ENCODE measurements at regions not wholly inside any gene's neighbourhood (a gene's known extent, or its start where the extent isn't known, plus 50 kb on each side); places are given as distances from the start of the nearest gene placed in this dataset.

DNA sequence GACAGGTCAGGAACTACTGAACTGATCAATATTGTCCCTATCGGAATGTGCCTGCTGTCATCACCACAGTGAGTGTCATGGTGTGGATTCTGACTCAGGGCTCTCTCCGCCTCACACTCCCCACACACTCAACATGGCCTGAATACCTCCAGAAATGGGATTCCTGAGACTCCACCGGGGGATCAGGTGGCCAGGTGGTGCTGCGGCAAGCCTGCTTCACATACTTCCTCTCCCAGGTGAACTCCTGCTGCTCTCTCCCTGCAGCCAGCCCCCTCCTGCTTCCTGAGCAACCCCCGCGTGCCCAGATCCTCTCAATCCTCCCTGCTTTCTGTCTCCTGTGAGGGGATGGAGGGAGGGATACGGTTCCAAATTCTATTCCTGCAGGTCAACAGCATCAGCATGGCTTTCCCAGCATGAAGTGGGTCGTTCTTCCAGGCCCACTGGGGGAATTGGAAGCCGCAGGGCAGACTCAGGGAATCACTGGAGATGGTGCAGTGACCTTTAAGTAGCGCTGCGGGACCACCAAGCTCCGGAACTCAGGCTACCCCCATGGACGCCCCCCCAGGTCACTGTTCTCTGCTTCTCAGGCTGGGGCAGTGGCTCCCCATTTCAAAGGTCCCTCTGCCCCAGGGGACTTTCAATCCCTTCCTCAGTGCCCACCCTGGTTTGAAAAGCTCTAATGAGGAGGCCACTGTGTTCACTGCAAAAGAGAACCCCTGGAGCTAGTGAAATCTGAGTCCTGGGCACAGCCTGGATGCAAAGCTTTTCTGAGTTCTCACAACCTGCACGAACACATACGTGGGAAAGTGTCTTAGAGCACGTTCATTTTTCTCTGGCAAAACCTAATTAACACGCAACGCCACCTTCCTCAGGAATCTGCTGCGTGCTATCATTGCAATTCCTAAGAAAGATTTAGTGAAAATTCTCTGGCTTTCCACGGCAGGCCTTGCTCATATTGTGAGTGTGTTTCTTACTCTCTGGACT is 168.4 kb downstream of the ZFP36L2 start:
- H3K27me3 ChIP-seq (replicated peaks in 1 of 2; ENCODE audit: control insufficient read depth in 2 of 2, extremely low read depth in 1 of 2, insufficient read depth in 2 of 2, low read length in 1 of 2), result peaks cover 0 to 11% of the 10 kb centered on the region in 2 experiments
- peak overlapping the region in 1 of 3 donors; percentile 60 for H3K4me3 Mint-ChIP-seq
- H3K4me1 Mint-ChIP-seq, result peaks cover 34 to 43% (median 38%) of the 10 kb centered on the region in 3 donors
- H3K9me3 Mint-ChIP-seq, result no peaks in the 10 kb centered on the region
- no peaks in the 10 kb centered on the region for H3K36me3 ChIP-seq (ENCODE audit: control insufficient read depth in 2 of 2, extremely low read depth in 1 of 2, insufficient read depth in 1 of 2, low read length in 1 of 2)
- peaks cover 0 to 1% of the 10 kb centered on the region in 2 donors for H3K27me3 Mint-ChIP-seq
- DNase-seq (no peak), ATAC-seq (replicated peaks in 1 of 4) (no peak)
- H3K27ac ChIP-seq (ENCODE audit: low read length), result no peak overlapping the region
- peaks cover 17 to 33% of the 10 kb centered on the region in 2 experiments for H3K4me1 ChIP-seq (ENCODE audit: control insufficient read depth in 1 of 2, extremely low read depth in 1 of 2, insufficient read depth in 2 of 2, low read length in 2 of 2)
- H3K36me3 Mint-ChIP-seq, result no peaks in the 10 kb centered on the region
- no peaks in the 10 kb centered on the region for H3K9me3 ChIP-seq
- ChIA-PET CTCF (no interaction called here), POLR2A (no interaction called here)
- WGBS (ENCODE audit: insufficient coverage), result 98% methylated on average over 14 of the region's 20 CpGs
- H3K27ac Mint-ChIP-seq, result peak overlapping the region; percentile 58 to 61
- no peak overlapping the region for H3K4me3 ChIP-seq (ENCODE audit: control insufficient read depth in 1 of 2, extremely low read depth in 1 of 2, low read length in 1 of 2)

DNA sequence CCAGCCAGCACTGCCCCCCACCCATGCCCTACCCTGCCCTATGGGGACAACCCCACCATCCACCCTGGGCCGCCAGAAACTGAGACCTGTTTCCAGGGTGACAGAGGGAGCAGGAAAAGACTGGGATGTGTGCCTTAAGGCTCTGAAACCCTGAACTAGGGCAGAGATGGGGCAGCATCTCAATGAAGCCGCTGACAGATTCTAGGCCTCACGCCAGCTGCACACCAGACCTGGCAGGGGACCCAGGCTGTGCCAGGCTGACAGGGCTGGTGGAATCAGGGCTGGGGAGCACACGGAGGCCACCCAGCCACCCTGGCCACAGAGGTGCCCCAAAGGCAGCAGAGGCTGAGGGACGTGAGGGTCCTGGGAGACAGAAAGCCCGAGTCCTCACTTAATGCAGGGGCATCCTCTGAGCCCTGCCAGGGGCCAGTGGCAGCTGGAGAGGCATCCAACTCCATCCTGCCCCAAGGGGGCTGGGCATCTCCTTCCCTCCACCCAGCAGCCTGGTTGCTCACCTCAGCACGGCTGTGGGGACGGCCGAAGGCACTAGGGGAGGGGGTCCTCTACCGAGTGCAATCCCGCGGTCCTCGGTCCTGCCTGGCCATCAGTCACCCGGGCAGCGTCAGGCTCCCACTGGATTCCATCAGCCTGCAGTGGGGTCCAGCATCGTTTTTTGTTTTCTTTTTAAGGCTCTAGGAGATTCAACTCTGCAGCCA is 169.2 kb downstream of the ZFP36L2 start:
- POLR2A ChIA-PET, result no interaction called here
- Mint-ChIP-seq H3K9me3 (no peaks in the 10 kb centered on the region), H3K27me3 (peaks cover 0 to 1% of the 10 kb centered on the region in 2 donors), H3K36me3 (no peaks in the 10 kb centered on the region), H3K4me1 (peaks cover 37 to 45% (median 42%) of the 10 kb centered on the region in 3 donors), H3K27ac (no peak overlapping the region), H3K4me3 (no peak overlapping the region)
- H3K4me3 ChIP-seq (ENCODE audit: control insufficient read depth in 1 of 2, extremely low read depth in 1 of 2, low read length in 1 of 2), result no peak overlapping the region
- no peak for ATAC-seq (replicated peaks in 1 of 4)
- 95% methylated on average over 14 of the region's 16 CpGs for WGBS (ENCODE audit: insufficient coverage)
- H3K36me3 ChIP-seq (ENCODE audit: control insufficient read depth in 2 of 2, extremely low read depth in 1 of 2, insufficient read depth in 1 of 2, low read length in 1 of 2), result no peaks in the 10 kb centered on the region
- H3K27ac ChIP-seq (ENCODE audit: low read length), result no peak overlapping the region
- peaks cover 17 to 33% of the 10 kb centered on the region in 2 experiments for H3K4me1 ChIP-seq (ENCODE audit: control insufficient read depth in 1 of 2, extremely low read depth in 1 of 2, insufficient read depth in 2 of 2, low read length in 2 of 2)
- CTCF ChIA-PET, result no interaction called here
- DNase-seq, result no peak
- H3K27me3 ChIP-seq (replicated peaks in 1 of 2; ENCODE audit: control insufficient read depth in 2 of 2, extremely low read depth in 1 of 2, insufficient read depth in 2 of 2, low read length in 1 of 2), result peaks cover 0 to 11% of the 10 kb centered on the region in 2 experiments
- H3K9me3 ChIP-seq, result no peaks in the 10 kb centered on the region

DNA sequence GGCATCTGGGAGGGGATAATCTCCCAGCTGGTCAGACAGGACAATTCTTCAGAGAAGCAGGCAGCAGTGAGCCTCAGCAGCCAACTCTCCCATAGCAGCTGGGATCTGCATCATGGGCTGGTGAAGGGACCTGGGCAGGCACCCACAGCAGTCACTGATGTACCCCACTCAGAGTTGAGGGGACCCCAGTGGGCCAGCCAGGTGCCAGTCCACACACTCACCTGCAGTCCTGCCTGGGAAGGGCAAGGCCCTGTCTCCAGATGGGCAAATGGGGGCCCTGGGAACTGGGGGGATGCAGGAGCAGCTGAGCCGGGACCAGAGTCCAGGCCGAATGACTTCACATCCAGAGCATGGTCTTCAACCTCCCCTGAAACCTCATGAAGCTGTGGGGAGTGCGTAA is 170.4 kb downstream of the ZFP36L2 start:
- DNase-seq (no peak), ATAC-seq (replicated peaks in 1 of 4) (no peak)
- Histone ChIP-seq H3K36me3 (ENCODE audit: control insufficient read depth in 2 of 2, extremely low read depth in 1 of 2, insufficient read depth in 1 of 2, low read length in 1 of 2) (no peaks in the 10 kb centered on the region), H3K4me1 (ENCODE audit: control insufficient read depth in 1 of 2, extremely low read depth in 1 of 2, insufficient read depth in 2 of 2, low read length in 2 of 2) (peaks cover 17 to 41% of the 10 kb centered on the region in 2 experiments), H3K4me3 (ENCODE audit: control insufficient read depth in 1 of 2, extremely low read depth in 1 of 2, low read length in 1 of 2) (no peak overlapping the region), H3K27ac (ENCODE audit: low read length) (no peak overlapping the region), H3K9me3 (no peaks in the 10 kb centered on the region), H3K27me3 (replicated peaks in 1 of 2; ENCODE audit: control insufficient read depth in 2 of 2, extremely low read depth in 1 of 2, insufficient read depth in 2 of 2, low read length in 1 of 2) (peaks cover 0 to 11% of the 10 kb centered on the region in 2 experiments)
- ChIA-PET CTCF (no interaction called here), POLR2A (no interaction called here)
- no peaks in the 10 kb centered on the region for H3K9me3 Mint-ChIP-seq
- no CpG with 5 or more reads among the region's 3 CpGs for WGBS (ENCODE audit: insufficient coverage)
- peaks cover 42 to 47% (median 43%) of the 10 kb centered on the region in 3 donors for H3K4me1 Mint-ChIP-seq
- H3K27ac Mint-ChIP-seq, result no peak overlapping the region
- peaks cover 0 to 1% of the 10 kb centered on the region in 2 donors for H3K27me3 Mint-ChIP-seq
- H3K36me3 Mint-ChIP-seq, result no peaks in the 10 kb centered on the region
- no peak overlapping the region for H3K4me3 Mint-ChIP-seq

DNA sequence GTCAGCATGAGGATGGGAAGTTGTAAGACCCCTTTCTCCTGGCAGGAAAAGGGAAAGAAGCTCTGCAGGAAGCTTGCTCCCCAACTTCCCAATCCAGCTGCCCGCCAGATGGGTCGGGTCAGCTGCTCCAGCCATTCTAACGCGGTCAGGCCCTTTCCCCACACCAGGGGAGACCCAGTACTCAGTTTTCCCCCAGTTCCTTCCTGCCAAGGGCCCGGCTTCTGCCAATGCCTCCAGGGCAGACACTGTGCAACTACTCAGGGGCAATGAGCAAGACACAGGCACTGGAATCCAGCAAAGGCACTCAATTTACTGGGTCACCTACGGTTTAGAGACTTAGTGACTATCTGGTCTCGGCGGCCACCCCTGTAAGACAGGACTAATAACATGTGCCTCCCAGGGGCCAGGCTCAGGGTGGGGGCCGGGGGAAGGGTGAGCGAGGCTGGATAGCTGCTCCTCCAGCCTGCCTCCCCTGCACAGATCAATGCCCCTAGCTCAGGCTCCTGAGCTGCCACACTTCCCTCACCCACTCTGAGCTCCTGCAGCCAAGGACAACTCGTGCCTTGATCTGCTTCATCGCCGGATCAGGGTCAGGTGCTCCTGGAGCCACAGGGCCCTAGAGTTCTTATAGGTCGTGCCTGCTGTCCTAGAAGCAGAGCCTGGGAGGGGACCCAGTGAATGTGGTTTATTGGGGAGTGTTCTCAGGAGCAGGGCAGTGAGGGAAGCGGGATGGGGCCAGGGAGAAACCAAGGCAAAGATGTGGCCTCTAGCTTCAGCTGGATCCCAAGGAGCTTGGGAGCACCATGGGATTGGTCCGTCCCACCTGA is 171.1 kb downstream of the ZFP36L2 start:
- ChIA-PET POLR2A (no interaction called here), CTCF (no interaction called here)
- H3K36me3 ChIP-seq (ENCODE audit: control insufficient read depth in 2 of 2, extremely low read depth in 1 of 2, insufficient read depth in 1 of 2, low read length in 1 of 2), result no peaks in the 10 kb centered on the region
- no peaks in the 10 kb centered on the region for H3K9me3 ChIP-seq
- DNase-seq (no peak), ATAC-seq (replicated peaks in 1 of 4) (no peak)
- H3K4me3 Mint-ChIP-seq, result no peak overlapping the region
- H3K27ac ChIP-seq (ENCODE audit: low read length), result no peak overlapping the region
- peaks cover 0 to 1% of the 10 kb centered on the region in 2 donors for H3K27me3 Mint-ChIP-seq
- peaks cover 0 to 15% of the 10 kb centered on the region in 2 experiments for H3K27me3 ChIP-seq (replicated peaks in 1 of 2; ENCODE audit: control insufficient read depth in 2 of 2, extremely low read depth in 1 of 2, insufficient read depth in 2 of 2, low read length in 1 of 2)
- H3K4me1 ChIP-seq (ENCODE audit: control insufficient read depth in 1 of 2, extremely low read depth in 1 of 2, insufficient read depth in 2 of 2, low read length in 2 of 2), result peaks cover 19 to 43% of the 10 kb centered on the region in 2 experiments
- H3K4me3 ChIP-seq (ENCODE audit: control insufficient read depth in 1 of 2, extremely low read depth in 1 of 2, low read length in 1 of 2), result no peak overlapping the region
- no peaks in the 10 kb centered on the region for H3K36me3 Mint-ChIP-seq
- H3K4me1 Mint-ChIP-seq, result peaks cover 42 to 45% (median 43%) of the 10 kb centered on the region in 3 donors
- no peaks in the 10 kb centered on the region for H3K9me3 Mint-ChIP-seq
- H3K27ac Mint-ChIP-seq, result no peak overlapping the region
- WGBS (ENCODE audit: insufficient coverage), result 90% methylated on average over 13 of the region's 16 CpGs

DNA sequence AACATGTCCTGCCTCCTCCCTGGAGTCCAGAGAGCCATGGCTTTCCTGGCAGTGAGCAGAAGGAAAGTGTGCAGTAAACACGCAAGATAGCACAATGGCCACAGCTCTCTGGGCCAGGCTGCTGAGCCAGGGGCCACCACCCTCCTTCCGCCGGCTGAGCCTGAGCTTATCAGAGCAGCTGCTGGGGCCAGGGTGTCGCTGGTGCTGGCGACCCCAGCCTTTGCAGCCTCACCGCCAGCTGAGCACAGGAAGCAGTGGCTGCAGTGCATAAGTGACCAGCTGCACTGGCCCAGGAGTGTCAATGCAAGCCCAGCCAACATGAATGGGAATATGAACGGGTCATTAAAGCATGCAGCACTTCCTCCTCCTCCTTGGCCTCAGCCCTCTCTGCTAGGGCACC is 172.0 kb downstream of the ZFP36L2 start:
- peaks cover 0 to 1% of the 10 kb centered on the region in 2 donors for H3K27me3 Mint-ChIP-seq
- ATAC-seq (replicated peaks in 1 of 4) (no peak), DNase-seq (no peak)
- CTCF ChIA-PET, result no interaction called here
- no peaks in the 10 kb centered on the region for H3K36me3 Mint-ChIP-seq
- POLR2A ChIA-PET, result interaction anchor here in 1 of 2 donors (0.7 kb wide), 1 partner anchor 10 kb away, joined by 4 read pairs; no protein-coding TSS in a partner anchor
- no peaks in the 10 kb centered on the region for H3K9me3 ChIP-seq
- 80% methylated on average over 6 of the region's 7 CpGs for WGBS (ENCODE audit: insufficient coverage)
- H3K4me1 Mint-ChIP-seq, result peaks cover 34 to 44% (median 40%) of the 10 kb centered on the region in 3 donors
- peaks cover 0 to 15% of the 10 kb centered on the region in 2 experiments for H3K27me3 ChIP-seq (replicated peaks in 1 of 2; ENCODE audit: control insufficient read depth in 2 of 2, extremely low read depth in 1 of 2, insufficient read depth in 2 of 2, low read length in 1 of 2)
- no peaks in the 10 kb centered on the region for H3K36me3 ChIP-seq (ENCODE audit: control insufficient read depth in 2 of 2, extremely low read depth in 1 of 2, insufficient read depth in 1 of 2, low read length in 1 of 2)
- no peak overlapping the region for H3K4me3 ChIP-seq (ENCODE audit: control insufficient read depth in 1 of 2, extremely low read depth in 1 of 2, low read length in 1 of 2)
- no peak overlapping the region for H3K27ac ChIP-seq (ENCODE audit: low read length)
- H3K4me3 Mint-ChIP-seq, result no peak overlapping the region
- H3K4me1 ChIP-seq (ENCODE audit: control insufficient read depth in 1 of 2, extremely low read depth in 1 of 2, insufficient read depth in 2 of 2, low read length in 2 of 2), result peaks cover 13 to 35% of the 10 kb centered on the region in 2 experiments
- no peak overlapping the region for H3K27ac Mint-ChIP-seq
- no peaks in the 10 kb centered on the region for H3K9me3 Mint-ChIP-seq

DNA sequence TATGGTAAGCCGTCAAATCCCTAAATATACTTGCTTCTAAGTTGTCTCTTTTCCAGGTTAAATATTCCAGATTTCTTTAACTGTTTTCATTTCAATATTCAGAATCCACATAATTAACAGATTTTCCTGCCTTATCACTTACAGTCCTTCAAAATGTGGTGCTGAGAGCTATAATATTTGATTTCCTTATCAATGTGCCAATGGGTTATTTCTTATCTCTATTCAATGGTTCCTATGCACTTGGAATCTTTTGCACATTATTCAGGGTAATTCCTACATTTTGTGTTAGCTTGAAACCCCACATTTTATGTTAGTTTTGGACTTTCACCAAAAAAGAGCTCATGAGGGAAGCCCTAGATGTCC is 173.5 kb downstream of the ZFP36L2 start:
- H3K36me3 Mint-ChIP-seq, result no peaks in the 10 kb centered on the region

More for the DNA sequence above, 173.5 kb downstream of the ZFP36L2 start:
- no peak for DNase-seq
- H3K27ac ChIP-seq (ENCODE audit: low read length), result no peak overlapping the region
- Mint-ChIP-seq H3K9me3 (no peaks in the 10 kb centered on the region), H3K4me1 (peaks cover 23 to 32% (median 29%) of the 10 kb centered on the region in 3 donors), H3K27ac (no peak overlapping the region), H3K27me3 (peaks cover 0 to 1% of the 10 kb centered on the region in 2 donors), H3K4me3 (no peak overlapping the region)
- peaks cover 4 to 21% of the 10 kb centered on the region in 2 experiments for H3K4me1 ChIP-seq (ENCODE audit: control insufficient read depth in 1 of 2, extremely low read depth in 1 of 2, insufficient read depth in 2 of 2, low read length in 2 of 2)
- H3K4me3 ChIP-seq (ENCODE audit: control insufficient read depth in 1 of 2, extremely low read depth in 1 of 2, low read length in 1 of 2), result no peak overlapping the region
- H3K27me3 ChIP-seq (replicated peaks in 1 of 2; ENCODE audit: control insufficient read depth in 2 of 2, extremely low read depth in 1 of 2, insufficient read depth in 2 of 2, low read length in 1 of 2), result peaks cover 0 to 15% of the 10 kb centered on the region in 2 experiments
- ChIA-PET POLR2A (no interaction called here), CTCF (no interaction called here)
- no CpG with 5 or more reads among the region's 1 CpG for WGBS (ENCODE audit: insufficient coverage)
- ATAC-seq (replicated peaks in 1 of 4), result no peak
- no peaks in the 10 kb centered on the region for H3K9me3 ChIP-seq
- H3K36me3 ChIP-seq (ENCODE audit: control insufficient read depth in 2 of 2, extremely low read depth in 1 of 2, insufficient read depth in 1 of 2, low read length in 1 of 2), result no peaks in the 10 kb centered on the region

All from T-cell (primary cell).